Endothelial cell (in vitro differentiated cells): ENCODE measurements at regions not wholly inside any gene's neighbourhood (a gene's known extent, or its start where the extent isn't known, plus 50 kb on each side); places are given as distances from the start of the nearest gene placed in this dataset.
"Not testable (repeated sequence)": the region's sequence is repeated elsewhere in the genome, so short reads cannot be mapped to it uniquely, and the experiment has no call there.

Source experiments
- DNase-seq: peaks from one replicate; pipeline ENCODE4 v3.0.0; 2021; ENCODE audit warnings: low spot score
- H3K27ac Mint-ChIP-seq: one replicate; pipeline ENCODE4 v1.8.0; 2021; ENCODE audit warnings: mixed read lengths, inconsistent platforms; ENCODE audit not compliant: unreplicated experiment
- H3K27me3 Mint-ChIP-seq: one replicate; pipeline ENCODE4 v1.8.0; 2021; ENCODE audit warnings: mild to moderate bottlenecking, moderate library complexity, mixed read lengths, inconsistent platforms; ENCODE audit not compliant: unreplicated experiment
- H3K36me3 Mint-ChIP-seq: one replicate; pipeline ENCODE4 v1.8.0; 2021; ENCODE audit warnings: mild to moderate bottlenecking, low read depth, mixed read lengths, inconsistent platforms; ENCODE audit not compliant: unreplicated experiment
- H3K4me1 Mint-ChIP-seq: one replicate; pipeline ENCODE4 v1.8.0; 2021; ENCODE audit warnings: mild to moderate bottlenecking, mixed read lengths, inconsistent platforms; ENCODE audit not compliant: unreplicated experiment
- H3K4me3 Mint-ChIP-seq: one replicate; pipeline ENCODE4 v1.8.0; 2021; ENCODE audit warnings: mild to moderate bottlenecking, mixed read lengths, inconsistent platforms; ENCODE audit not compliant: unreplicated experiment
- H3K9me3 Mint-ChIP-seq: one replicate; pipeline ENCODE4 v1.8.0; 2021; ENCODE audit warnings: mixed read lengths, inconsistent platforms; ENCODE audit not compliant: unreplicated experiment
- TF ChIP-seq, protein P1 (sequence below): fragments of 200-600 bp; sonication (generic); IDR thresholded peaks from one replicate; pipeline ENCODE4 v1.5.0; 2021; ENCODE audit warnings: antibody characterized with exemption; ENCODE audit not compliant: unreplicated experiment

DNA sequence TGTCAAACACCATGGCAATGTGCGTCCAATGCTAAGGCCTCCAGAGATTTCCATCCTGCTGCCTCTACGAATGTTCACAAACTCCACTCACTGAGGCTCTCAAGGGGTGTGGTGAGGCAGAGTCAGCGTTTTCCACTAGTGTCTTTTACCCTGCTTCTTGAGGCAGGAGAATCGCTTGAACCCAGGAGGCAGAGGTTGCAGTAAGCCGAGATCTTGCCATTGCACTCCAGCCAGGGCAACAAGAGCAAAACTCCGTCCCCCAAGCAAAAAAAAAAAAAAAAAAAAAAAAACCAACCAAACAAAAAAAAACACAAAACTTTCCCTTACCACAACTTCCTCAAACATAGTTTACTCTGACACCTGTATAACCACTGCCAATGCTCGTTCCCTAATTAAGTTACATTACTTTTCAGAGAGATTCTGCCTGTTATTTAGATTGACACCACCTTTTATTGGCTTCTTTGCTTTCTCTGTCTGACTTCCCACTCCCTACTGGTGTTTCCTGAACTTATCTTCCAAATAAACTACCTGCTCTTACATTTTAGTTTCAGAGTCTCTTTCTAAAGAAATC, 102.1 kb upstream of the ZNF746 start:
- no peak overlapping the region for H3K27ac Mint-ChIP-seq
- TF ChIP-seq, protein P1, sequence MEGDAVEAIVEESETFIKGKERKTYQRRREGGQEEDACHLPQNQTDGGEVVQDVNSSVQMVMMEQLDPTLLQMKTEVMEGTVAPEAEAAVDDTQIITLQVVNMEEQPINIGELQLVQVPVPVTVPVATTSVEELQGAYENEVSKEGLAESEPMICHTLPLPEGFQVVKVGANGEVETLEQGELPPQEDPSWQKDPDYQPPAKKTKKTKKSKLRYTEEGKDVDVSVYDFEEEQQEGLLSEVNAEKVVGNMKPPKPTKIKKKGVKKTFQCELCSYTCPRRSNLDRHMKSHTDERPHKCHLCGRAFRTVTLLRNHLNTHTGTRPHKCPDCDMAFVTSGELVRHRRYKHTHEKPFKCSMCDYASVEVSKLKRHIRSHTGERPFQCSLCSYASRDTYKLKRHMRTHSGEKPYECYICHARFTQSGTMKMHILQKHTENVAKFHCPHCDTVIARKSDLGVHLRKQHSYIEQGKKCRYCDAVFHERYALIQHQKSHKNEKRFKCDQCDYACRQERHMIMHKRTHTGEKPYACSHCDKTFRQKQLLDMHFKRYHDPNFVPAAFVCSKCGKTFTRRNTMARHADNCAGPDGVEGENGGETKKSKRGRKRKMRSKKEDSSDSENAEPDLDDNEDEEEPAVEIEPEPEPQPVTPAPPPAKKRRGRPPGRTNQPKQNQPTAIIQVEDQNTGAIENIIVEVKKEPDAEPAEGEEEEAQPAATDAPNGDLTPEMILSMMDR: no peak
- DNase-seq: no peak
- H3K4me1 Mint-ChIP-seq: no peaks in the 10 kb centered on the region
- peaks cover 21% of the 10 kb centered on the region for H3K36me3 Mint-ChIP-seq
- peaks cover 3% of the 10 kb centered on the region for H3K27me3 Mint-ChIP-seq
- H3K9me3 Mint-ChIP-seq: no peaks in the 10 kb centered on the region
- no peak overlapping the region for H3K4me3 Mint-ChIP-seq

DNA sequence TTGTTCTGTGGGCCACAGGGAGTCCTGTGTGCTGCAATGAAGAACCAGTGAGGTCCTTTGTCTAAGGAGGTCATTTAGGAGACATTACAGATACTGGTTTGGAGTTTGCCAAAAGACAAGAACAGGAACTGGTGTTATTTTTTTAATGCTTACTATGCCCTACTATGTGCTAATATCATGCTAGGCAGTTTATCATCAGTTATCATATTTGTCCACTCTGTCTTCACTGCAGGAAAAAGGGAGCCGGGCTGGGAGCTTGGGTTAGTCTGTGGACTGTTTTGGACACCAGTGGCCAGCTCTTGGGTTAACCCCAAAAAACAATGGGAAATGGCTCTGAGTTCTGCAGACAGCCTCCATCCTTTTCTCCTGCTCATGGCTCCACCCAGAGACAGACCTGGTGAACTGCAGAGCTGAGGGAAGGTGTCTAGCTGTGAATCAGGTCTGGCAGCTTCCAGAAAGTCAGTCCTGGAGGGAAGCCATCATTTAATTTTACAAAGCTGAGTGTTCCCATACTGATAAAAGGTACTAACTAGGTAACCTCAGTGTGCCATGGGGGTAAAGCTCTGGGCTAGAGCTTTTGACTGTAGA, 101.2 kb upstream of the ZNF746 start:
- Mint-ChIP-seq H3K27me3 (peaks cover 3% of the 10 kb centered on the region), H3K27ac (no peak overlapping the region), H3K4me3 (no peak overlapping the region), H3K36me3 (peaks cover 21% of the 10 kb centered on the region), H3K9me3 (no peaks in the 10 kb centered on the region), H3K4me1 (no peaks in the 10 kb centered on the region)
- DNase-seq: peak; percentile 57
- TF ChIP-seq, protein P1: no peak

DNA sequence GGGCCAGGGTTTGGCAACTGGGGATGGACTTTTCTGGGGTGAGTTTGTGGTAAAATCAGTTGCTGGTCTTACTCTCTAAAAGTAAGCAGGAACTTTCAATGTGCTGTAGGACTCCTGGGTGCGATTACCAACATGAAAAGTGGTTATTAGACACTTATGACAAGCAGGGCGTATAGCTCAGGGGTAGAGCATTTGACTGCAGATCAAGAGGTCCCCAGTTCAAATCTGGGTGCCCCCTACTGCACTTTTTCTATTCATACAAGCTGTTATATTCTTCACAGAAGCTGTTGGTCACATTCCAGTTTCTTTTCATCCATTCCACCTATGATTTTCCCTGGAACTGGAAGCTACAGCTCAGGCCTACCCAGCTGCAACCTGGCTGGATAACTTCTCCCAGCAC, 100.2 kb upstream of the ZNF746 start:
- not testable (repeated sequence) for H3K27ac Mint-ChIP-seq, H3K9me3 Mint-ChIP-seq, DNase-seq, H3K4me1 Mint-ChIP-seq, H3K4me3 Mint-ChIP-seq, H3K27me3 Mint-ChIP-seq
- H3K36me3 Mint-ChIP-seq: peaks cover 17% of the 10 kb centered on the region

DNA sequence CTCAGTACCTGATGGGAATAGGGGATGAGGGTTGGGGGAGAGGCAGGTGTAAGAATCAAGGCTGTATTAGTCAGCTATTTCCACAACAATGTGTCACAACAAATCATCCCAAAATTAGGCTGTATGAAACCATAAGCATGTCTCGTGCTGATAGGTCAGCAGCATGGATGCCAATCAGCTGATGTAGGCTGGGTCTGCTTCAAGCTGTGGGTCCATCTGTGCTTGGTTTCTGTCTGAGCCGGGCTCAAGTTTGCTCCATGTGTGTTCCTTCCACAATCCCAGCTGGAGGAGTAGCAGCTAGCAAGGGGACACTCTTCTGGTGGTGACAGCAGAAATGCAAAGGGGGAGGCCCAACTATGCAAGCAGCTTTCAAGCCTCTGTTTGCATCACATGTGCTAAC, 97.9 kb upstream of the ZNF746 start:
- no peak for DNase-seq
- Mint-ChIP-seq H3K36me3 (peaks cover 21% of the 10 kb centered on the region), H3K9me3 (no peaks in the 10 kb centered on the region), H3K27ac (no peak overlapping the region), H3K4me1 (no peaks in the 10 kb centered on the region), H3K4me3 (no peak overlapping the region), H3K27me3 (peaks cover 5% of the 10 kb centered on the region)
- TF ChIP-seq, protein P1: no peak

DNA sequence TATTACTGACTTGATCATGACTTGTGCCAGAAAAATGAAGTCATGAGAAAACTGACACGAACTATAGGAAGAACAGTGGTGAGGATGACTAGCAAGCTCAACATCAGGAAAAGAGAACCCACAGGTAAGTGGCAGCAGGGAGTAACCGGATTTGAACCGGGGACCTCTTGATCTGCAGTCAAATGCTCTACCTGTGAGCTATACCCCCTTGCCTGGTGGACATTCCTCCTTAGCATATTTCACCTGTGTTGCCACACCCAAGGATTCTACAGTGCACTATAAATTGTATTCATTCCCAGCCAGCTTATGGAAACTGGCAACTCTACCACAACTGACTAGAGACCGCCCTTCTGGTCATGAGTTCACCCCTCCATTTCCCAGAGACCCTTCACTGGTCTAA, 97.5 kb upstream of the ZNF746 start:
- Mint-ChIP-seq H3K9me3 (no peaks in the 10 kb centered on the region), H3K4me1 (no peaks in the 10 kb centered on the region), H3K27me3 (peaks cover 5% of the 10 kb centered on the region), H3K4me3 (no peak overlapping the region), H3K27ac (no peak overlapping the region), H3K36me3 (peaks cover 26% of the 10 kb centered on the region)
- TF ChIP-seq, protein P1: no peak
- no peak for DNase-seq
